ENCODE measurements at regions not wholly inside any gene's neighbourhood (a gene's known extent, or its start where the extent isn't known, plus 50 kb on each side); places are given as distances from the start of the nearest gene placed in this dataset.

DNA sequence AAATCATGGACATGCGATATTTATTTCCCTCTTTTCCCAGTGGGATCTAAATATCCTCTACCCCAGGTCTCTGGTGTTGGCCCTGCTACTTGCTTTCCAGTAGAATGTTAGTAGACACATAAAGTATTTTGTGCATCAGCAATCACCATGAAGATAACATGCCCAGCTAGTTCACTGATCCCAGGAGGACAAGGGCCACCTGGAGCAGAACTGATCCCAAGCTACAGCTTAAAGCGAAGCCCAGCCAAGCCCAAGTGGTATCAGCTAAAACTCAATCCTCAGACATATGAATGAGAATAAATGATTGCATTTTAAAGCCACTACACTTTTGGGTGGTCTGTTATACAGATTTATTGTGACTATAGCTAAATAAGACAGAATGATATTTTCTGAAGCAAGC lies 516.2 kb downstream of the INSC start:
- Histone ChIP-seq H3K27me3 (ENCODE audit: control insufficient read depth, insufficient read depth, low read length) (no peaks in the 10 kb centered on the region; the same call in 1 of the 2 replicates), H3K4me3 (ENCODE audit: low read depth in 2 of 2, low read length in 2 of 2) (no peak overlapping the region), H3K27ac (ENCODE audit: low read length) (no peak overlapping the region), H3K36me3 (ENCODE audit: control insufficient read depth, insufficient read depth, low read length) (no peaks in the 10 kb centered on the region), H3K9me3 (ENCODE audit: control insufficient read depth, insufficient read depth, low read depth, low read length) (no peaks in the 10 kb centered on the region), H3K4me1 (ENCODE audit: control insufficient read depth, insufficient read depth, low read length) (no peaks in the 10 kb centered on the region)
- intact Hi-C loops (cut with micrococcal nuclease; ENCODE audit: unreplicated experiment) = no loop called here
- ATAC-seq (no peak), DNase-seq (ENCODE audit: low read depth, low spot score) (no peak)
- BruUV-seq (replicated peaks) = no TSS peak
- ChIA-PET CTCF (no interaction called here), POLR2A (no interaction called here)
- in situ Hi-C loops (cut with HindIII; ENCODE audit: low pct_unique_long_range_greater_than_20kb, low sequenced_read_pairs) = no loop called here
- TF ChIP-seq, protein P1, sequence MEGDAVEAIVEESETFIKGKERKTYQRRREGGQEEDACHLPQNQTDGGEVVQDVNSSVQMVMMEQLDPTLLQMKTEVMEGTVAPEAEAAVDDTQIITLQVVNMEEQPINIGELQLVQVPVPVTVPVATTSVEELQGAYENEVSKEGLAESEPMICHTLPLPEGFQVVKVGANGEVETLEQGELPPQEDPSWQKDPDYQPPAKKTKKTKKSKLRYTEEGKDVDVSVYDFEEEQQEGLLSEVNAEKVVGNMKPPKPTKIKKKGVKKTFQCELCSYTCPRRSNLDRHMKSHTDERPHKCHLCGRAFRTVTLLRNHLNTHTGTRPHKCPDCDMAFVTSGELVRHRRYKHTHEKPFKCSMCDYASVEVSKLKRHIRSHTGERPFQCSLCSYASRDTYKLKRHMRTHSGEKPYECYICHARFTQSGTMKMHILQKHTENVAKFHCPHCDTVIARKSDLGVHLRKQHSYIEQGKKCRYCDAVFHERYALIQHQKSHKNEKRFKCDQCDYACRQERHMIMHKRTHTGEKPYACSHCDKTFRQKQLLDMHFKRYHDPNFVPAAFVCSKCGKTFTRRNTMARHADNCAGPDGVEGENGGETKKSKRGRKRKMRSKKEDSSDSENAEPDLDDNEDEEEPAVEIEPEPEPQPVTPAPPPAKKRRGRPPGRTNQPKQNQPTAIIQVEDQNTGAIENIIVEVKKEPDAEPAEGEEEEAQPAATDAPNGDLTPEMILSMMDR (IDR thresholded peaks at IDR 0.05) = no peak
- TF ChIP-seq POLR2AphosphoS5 (IDR thresholded peaks at IDR 0.05; ENCODE audit: low read depth, low read length) (no peak), TCF7L2 (IDR thresholded peaks at IDR 0.05; ENCODE audit: low read depth, low read length) (no peak), SIN3A (IDR thresholded peaks at IDR 0.05; ENCODE audit: borderline replicate concordance, insufficient read depth, low read depth, low read length) (no peak)

DNA sequence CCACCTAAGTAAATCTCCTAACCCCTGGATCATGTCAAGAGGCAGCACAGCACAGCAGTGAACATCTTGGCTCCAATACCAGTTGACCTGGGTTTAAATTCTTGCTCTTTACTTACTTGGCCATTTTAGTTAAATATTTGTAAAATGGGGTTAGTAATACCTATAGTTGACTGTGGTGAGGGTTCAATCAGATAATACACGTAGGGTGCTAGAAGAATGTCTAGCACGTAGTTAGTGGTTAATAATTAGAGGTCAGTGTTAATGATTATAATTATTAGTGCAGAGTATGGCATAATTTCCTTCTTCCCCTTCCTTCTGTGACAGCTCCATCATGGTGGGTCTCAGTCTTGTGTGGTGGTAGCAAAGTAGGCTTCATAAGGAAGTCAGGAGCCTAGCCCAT lies 520.8 kb downstream of the INSC start:
- ChIA-PET POLR2A (no interaction called here), CTCF (no interaction called here)
- no peak for DNase-seq (ENCODE audit: low read depth, low spot score)
- intact Hi-C loops (cut with micrococcal nuclease; ENCODE audit: unreplicated experiment) (no loop called here), in situ Hi-C loops (cut with HindIII; ENCODE audit: low pct_unique_long_range_greater_than_20kb, low sequenced_read_pairs) (no loop called here)
- no peak for ATAC-seq
- Histone ChIP-seq H3K4me3 (ENCODE audit: low read depth in 2 of 2, low read length in 2 of 2) (no peak overlapping the region), H3K36me3 (ENCODE audit: control insufficient read depth, insufficient read depth, low read length) (no peaks in the 10 kb centered on the region), H3K9me3 (ENCODE audit: control insufficient read depth, insufficient read depth, low read depth, low read length) (no peaks in the 10 kb centered on the region), H3K27ac (ENCODE audit: low read length) (no peak overlapping the region), H3K27me3 (ENCODE audit: control insufficient read depth, insufficient read depth, low read length) (no peaks in the 10 kb centered on the region; the same call in 1 of the 2 replicates), H3K4me1 (ENCODE audit: control insufficient read depth, insufficient read depth, low read length) (no peaks in the 10 kb centered on the region)
- no TSS peak for BruUV-seq (replicated peaks)
- TF ChIP-seq, protein P1 (IDR thresholded peaks at IDR 0.05) = no peak
- TF ChIP-seq, protein P2, sequence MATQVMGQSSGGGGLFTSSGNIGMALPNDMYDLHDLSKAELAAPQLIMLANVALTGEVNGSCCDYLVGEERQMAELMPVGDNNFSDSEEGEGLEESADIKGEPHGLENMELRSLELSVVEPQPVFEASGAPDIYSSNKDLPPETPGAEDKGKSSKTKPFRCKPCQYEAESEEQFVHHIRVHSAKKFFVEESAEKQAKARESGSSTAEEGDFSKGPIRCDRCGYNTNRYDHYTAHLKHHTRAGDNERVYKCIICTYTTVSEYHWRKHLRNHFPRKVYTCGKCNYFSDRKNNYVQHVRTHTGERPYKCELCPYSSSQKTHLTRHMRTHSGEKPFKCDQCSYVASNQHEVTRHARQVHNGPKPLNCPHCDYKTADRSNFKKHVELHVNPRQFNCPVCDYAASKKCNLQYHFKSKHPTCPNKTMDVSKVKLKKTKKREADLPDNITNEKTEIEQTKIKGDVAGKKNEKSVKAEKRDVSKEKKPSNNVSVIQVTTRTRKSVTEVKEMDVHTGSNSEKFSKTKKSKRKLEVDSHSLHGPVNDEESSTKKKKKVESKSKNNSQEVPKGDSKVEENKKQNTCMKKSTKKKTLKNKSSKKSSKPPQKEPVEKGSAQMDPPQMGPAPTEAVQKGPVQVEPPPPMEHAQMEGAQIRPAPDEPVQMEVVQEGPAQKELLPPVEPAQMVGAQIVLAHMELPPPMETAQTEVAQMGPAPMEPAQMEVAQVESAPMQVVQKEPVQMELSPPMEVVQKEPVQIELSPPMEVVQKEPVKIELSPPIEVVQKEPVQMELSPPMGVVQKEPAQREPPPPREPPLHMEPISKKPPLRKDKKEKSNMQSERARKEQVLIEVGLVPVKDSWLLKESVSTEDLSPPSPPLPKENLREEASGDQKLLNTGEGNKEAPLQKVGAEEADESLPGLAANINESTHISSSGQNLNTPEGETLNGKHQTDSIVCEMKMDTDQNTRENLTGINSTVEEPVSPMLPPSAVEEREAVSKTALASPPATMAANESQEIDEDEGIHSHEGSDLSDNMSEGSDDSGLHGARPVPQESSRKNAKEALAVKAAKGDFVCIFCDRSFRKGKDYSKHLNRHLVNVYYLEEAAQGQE (IDR thresholded peaks at IDR 0.05; ENCODE audit: insufficient read depth in 1 of 2, low read depth in 2 of 2, low read length in 1 of 2) = no peak
- TF ChIP-seq SIN3A (IDR thresholded peaks at IDR 0.05; ENCODE audit: borderline replicate concordance, insufficient read depth, low read depth, low read length) = no peak
- TF ChIP-seq POLR2AphosphoS5 (IDR thresholded peaks at IDR 0.05; ENCODE audit: low read depth, low read length) = no peak
- TF ChIP-seq TCF7L2 (IDR thresholded peaks at IDR 0.05; ENCODE audit: low read depth, low read length) = no peak

All from Panc1 (cell line).